GM10248 (cell line): ENCODE measurements at regions not wholly inside any gene's neighbourhood (a gene's known extent, or its start where the extent isn't known, plus 50 kb on each side); places are given as distances from the start of the nearest gene placed in this dataset.

Source experiments
- CTCF ChIA-PET: fragments of 300-600 bp; sonication (Branson Sonifier 250); formaldehyde crosslinking; extraction: SDS; loops from one replicate; lab custom pipeline; 2021; ENCODE audit warnings: antibody characterized with exemption; lab: Yijun Ruan, JAX
- POLR2A ChIA-PET: fragments of 350-650 bp; sonication (Branson Sonifier 250); formaldehyde crosslinking; extraction: SDS; loops from one replicate; lab custom pipeline; 2020; ENCODE audit warnings: antibody characterized with exemption; lab: Yijun Ruan, JAX
- DNase-seq: peaks from one replicate; pipeline ENCODE4 v3.0.0; 2012; ENCODE audit errors: extremely low spot score
- CTCF ChIP-seq: IDR thresholded peaks from 2 replicates; pipeline ENCODE4 v1.5.1; 2012; ENCODE audit warnings: mild to moderate bottlenecking, low read depth; ENCODE audit errors: extremely low read depth, missing control alignments, control extremely low read depth

GRCh38 chr5:8098081-8098480 lies 229.1 kb downstream of the MTRR start:
- CTCF ChIA-PET: no interaction called here
- POLR2A ChIA-PET: no interaction called here
- TF ChIP-seq CTCF: no peak

GRCh38 chr5:8102714-8103113 lies 233.8 kb downstream of the MTRR start:
- TF ChIP-seq CTCF: no peak
- POLR2A ChIA-PET: no interaction called here

More at GRCh38 chr5:8098081-8098480, 229.1 kb downstream of the MTRR start:
- DNase-seq: no peak

GRCh38 chr5:8114597-8115266 lies 245.8 kb downstream of the MTRR start:
- ChIA-PET CTCF (no interaction called here), POLR2A (no interaction called here)
- no peak for DNase-seq
- TF ChIP-seq CTCF: no peak

More at GRCh38 chr5:8102714-8103113, 233.8 kb downstream of the MTRR start:
- CTCF ChIA-PET: interaction anchor here (1.7 kb wide), 1 partner anchor 86 kb away, joined by 3 read pairs; no protein-coding TSS in a partner anchor
- no peak for DNase-seq

GRCh38 chr5:8123559-8123958 lies 254.6 kb downstream of the MTRR start:
- ChIA-PET POLR2A (no interaction called here), CTCF (no interaction called here)
- no peak for DNase-seq
- no peak for TF ChIP-seq CTCF

GRCh38 chr5:8134609-8135008 lies 265.7 kb downstream of the MTRR start:
- no peak for TF ChIP-seq CTCF
- ChIA-PET CTCF (no interaction called here), POLR2A (no interaction called here)
- DNase-seq: no peak

GRCh38 chr5:8135742-8136141 lies 266.8 kb downstream of the MTRR start:
- CTCF ChIA-PET: no interaction called here
- no peak for DNase-seq
- POLR2A ChIA-PET: no interaction called here
- no peak for TF ChIP-seq CTCF

- no peak for TF ChIP-seq CTCF
- no peak for DNase-seq
- ChIA-PET POLR2A (no interaction called here), CTCF (no interaction called here)
Measured at GRCh38 chr5:8136271-8136670, 267.3 kb downstream of the MTRR start.
